ENCODE measurements at regions not wholly inside any gene's neighbourhood (a gene's known extent, or its start where the extent isn't known, plus 50 kb on each side); places are given as distances from the start of the nearest gene placed in this dataset.

DNA sequence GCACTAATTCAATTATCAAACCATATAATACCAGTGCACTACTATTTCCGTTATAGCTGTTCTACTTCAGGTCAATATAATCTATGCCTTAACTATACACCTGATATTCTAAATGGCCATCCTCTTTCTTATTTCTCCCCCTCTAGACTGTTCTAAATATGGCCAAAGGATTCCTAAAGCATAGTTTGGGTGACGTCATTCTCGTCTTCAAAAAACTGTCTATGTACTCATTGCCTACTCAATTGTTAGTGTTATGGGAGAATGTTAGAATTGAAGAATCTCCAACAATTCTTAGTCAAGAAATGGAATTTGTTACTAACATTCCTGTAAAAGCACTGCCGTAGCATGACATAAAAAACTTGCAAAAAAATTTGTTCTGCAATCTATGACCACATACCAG, 431.1 kb upstream of the ANO3 start:
- TF ChIP-seq, protein P1, sequence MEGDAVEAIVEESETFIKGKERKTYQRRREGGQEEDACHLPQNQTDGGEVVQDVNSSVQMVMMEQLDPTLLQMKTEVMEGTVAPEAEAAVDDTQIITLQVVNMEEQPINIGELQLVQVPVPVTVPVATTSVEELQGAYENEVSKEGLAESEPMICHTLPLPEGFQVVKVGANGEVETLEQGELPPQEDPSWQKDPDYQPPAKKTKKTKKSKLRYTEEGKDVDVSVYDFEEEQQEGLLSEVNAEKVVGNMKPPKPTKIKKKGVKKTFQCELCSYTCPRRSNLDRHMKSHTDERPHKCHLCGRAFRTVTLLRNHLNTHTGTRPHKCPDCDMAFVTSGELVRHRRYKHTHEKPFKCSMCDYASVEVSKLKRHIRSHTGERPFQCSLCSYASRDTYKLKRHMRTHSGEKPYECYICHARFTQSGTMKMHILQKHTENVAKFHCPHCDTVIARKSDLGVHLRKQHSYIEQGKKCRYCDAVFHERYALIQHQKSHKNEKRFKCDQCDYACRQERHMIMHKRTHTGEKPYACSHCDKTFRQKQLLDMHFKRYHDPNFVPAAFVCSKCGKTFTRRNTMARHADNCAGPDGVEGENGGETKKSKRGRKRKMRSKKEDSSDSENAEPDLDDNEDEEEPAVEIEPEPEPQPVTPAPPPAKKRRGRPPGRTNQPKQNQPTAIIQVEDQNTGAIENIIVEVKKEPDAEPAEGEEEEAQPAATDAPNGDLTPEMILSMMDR (IDR thresholded peaks at IDR 0.05; ENCODE audit: low read length), result no peak
- TF ChIP-seq EZH2 (IDR thresholded peaks at IDR 0.05; ENCODE audit: borderline replicate concordance, low read length), result no peak
